GM12878 (cell line): ENCODE measurements at regions not wholly inside any gene's neighbourhood (a gene's known extent, or its start where the extent isn't known, plus 50 kb on each side); places are given as distances from the start of the nearest gene placed in this dataset.
A peak's percentile ranks its signal among the peaks of the same experiment; 100 is the strongest.
"Not testable (repeated sequence)": the region's sequence is repeated elsewhere in the genome, so short reads cannot be mapped to it uniquely, and the experiment has no call there.

Source experiments
- ATAC-seq: fragments of 200-7000 bp; cut with Tn5 transposase; 3 replicates; pipeline ENCODE4 v1.9.1; 2020; ENCODE audit warnings: mild to moderate bottlenecking, moderate library complexity
- BruUV-seq: library from RNA; stranded (reverse); fragments of 400-500 nt; replicated peaks from 2 replicates; lab custom pipeline; 2021; lab: Mats Ljungman, UMichigan
- CTCF ChIA-PET: fragments of 300-600 bp; sonication (Branson Sonifier 250); formaldehyde crosslinking; extraction: SDS; loops from one replicate; lab custom pipeline; 2021; ENCODE audit warnings: inconsistent platforms; lab: Yijun Ruan, JAX
- POLR2A ChIA-PET: fragments of 350-600 bp; formaldehyde crosslinking; extraction: SDS; loops from one replicate; lab custom pipeline; 2021; ENCODE audit warnings: inconsistent platforms; lab: Charles Lee
- RAD21 ChIA-PET: fragments of 300-600 bp; sonication (Branson Sonifier 250); formaldehyde crosslinking; loops from one replicate; lab custom pipeline; 2023; ENCODE audit warnings: antibody characterized with exemption; ENCODE audit not compliant: unreplicated experiment; lab: Charles Lee
- SMC1A ChIA-PET: fragments of 300-600 bp; sonication (Branson Sonifier 250); formaldehyde crosslinking; loops from one replicate; lab custom pipeline; 2023; ENCODE audit not compliant: unreplicated experiment, uncharacterized antibody; lab: Charles Lee
- DNase-seq: peaks from one replicate; pipeline ENCODE4 v3.0.0-alpha.2; 2011; ENCODE audit warnings: low read depth, low spot score
- FAIRE-seq: peaks from 3 replicates; lab custom pipeline; 2011; peaks lifted over from hg19 to GRCh38; lab: Jason Lieb, UNC
- H2AFZ ChIP-seq: 2 replicates; pipeline ENCODE4 v1.6.0; 2011; ENCODE audit warnings: low read depth, low read length, control low read depth; ENCODE audit not compliant: control insufficient read depth
- H3K27ac ChIP-seq: 2 replicates; pipeline ENCODE4 v1.5.1; 2011; ENCODE audit warnings: control low read depth; ENCODE audit not compliant: control insufficient read depth, insufficient read depth
- H3K27me3 ChIP-seq, 2 experiments: replicated peaks in 1 of 2; 2 replicates each; pipeline versions ENCODE4 v1.6.0 to v1.6.1; 2011; ENCODE audit warnings: low read length in 1 of 2; ENCODE audit not compliant: control insufficient read depth in 2 of 2, insufficient read depth in 2 of 2
- H3K36me3 ChIP-seq, 2 experiments: 2 replicates each; pipeline ENCODE4 v1.5.1; 2011; ENCODE audit warnings: low read length in 1 of 2; ENCODE audit not compliant: control insufficient read depth in 2 of 2, insufficient read depth in 2 of 2
- H3K4me1 ChIP-seq: 2 replicates; pipeline ENCODE4 v1.6.1; 2011; ENCODE audit warnings: mild to moderate bottlenecking, low read length, moderate library complexity, mixed read lengths; ENCODE audit not compliant: control insufficient read depth, insufficient read depth
- H3K4me2 ChIP-seq: 2 replicates; pipeline ENCODE4 v1.6.0; 2011; ENCODE audit warnings: control low read depth; ENCODE audit not compliant: control insufficient read depth, insufficient read depth
- H3K4me3 ChIP-seq: fragments of 200-600 bp; sonication (generic); 2 replicates; pipeline ENCODE4 v1.5.1; 2016
- H3K79me2 ChIP-seq: 2 replicates; pipeline ENCODE4 v1.6.0; 2011; ENCODE audit warnings: low read length; ENCODE audit not compliant: control insufficient read depth, insufficient read depth
- H3K9ac ChIP-seq: 2 replicates; pipeline ENCODE4 v1.8.0; 2011; ENCODE audit warnings: low read length, control low read depth, mixed read lengths; ENCODE audit not compliant: control insufficient read depth, insufficient read depth
- H3K9me3 ChIP-seq: replicated peaks from 3 replicates; pipeline ENCODE4 v1.5.1; 2011; ENCODE audit warnings: mild to moderate bottlenecking, low read length; ENCODE audit not compliant: control insufficient read depth, insufficient read depth
- H4K20me1 ChIP-seq: 2 replicates; pipeline ENCODE4 v1.6.0; 2011; ENCODE audit not compliant: control insufficient read depth, insufficient read depth
- HCFC1 ChIP-seq: fragments of 150-350 bp; IDR thresholded peaks from 2 replicates; pipeline ENCODE4 v1.6.1; 2014; ENCODE audit warnings: low read length
- RB1 ChIP-seq: fragments of 450-650 bp; formaldehyde crosslinking; IDR thresholded peaks from 2 replicates; pipeline ENCODE4 v1.6.1; 2017; ENCODE audit warnings: mild to moderate bottlenecking, borderline replicate concordance
- SIX5 ChIP-seq: IDR thresholded peaks from 2 replicates; pipeline ENCODE4 v1.6.1; 2011; ENCODE audit warnings: mild to moderate bottlenecking, low read depth, low read length, moderate library complexity; ENCODE audit not compliant: severe bottlenecking
- YY1 ChIP-seq: IDR thresholded peaks from 2 replicates; pipeline ENCODE4 v1.6.1; 2011; ENCODE audit warnings: low read depth, mild to moderate bottlenecking, low read length
- WGBS: methylation state at CpG from one replicate; pipeline ENCODE4 v1.1.6; 2016; ENCODE audit warnings: low lambda C conversion rate; ENCODE audit not compliant: insufficient replicate concordance, insufficient coverage; ENCODE audit errors: missing lambda C conversion rate; 5-methylcytosine and 5-hydroxymethylcytosine counted together
- in situ Hi-C: fragments of 300-500 bp; cut with MboI; formaldehyde crosslinking; loops from 9 replicates; pipeline ENCODE4 v1.14.3; 2018; ENCODE audit warnings: mixed read lengths
- intact Hi-C: fragments of 100-400 bp; cut with micrococcal nuclease; formaldehyde crosslinking; loops from one replicate; pipeline ENCODE4 v1.14.2; 2022; ENCODE audit not compliant: unreplicated experiment

DNA sequence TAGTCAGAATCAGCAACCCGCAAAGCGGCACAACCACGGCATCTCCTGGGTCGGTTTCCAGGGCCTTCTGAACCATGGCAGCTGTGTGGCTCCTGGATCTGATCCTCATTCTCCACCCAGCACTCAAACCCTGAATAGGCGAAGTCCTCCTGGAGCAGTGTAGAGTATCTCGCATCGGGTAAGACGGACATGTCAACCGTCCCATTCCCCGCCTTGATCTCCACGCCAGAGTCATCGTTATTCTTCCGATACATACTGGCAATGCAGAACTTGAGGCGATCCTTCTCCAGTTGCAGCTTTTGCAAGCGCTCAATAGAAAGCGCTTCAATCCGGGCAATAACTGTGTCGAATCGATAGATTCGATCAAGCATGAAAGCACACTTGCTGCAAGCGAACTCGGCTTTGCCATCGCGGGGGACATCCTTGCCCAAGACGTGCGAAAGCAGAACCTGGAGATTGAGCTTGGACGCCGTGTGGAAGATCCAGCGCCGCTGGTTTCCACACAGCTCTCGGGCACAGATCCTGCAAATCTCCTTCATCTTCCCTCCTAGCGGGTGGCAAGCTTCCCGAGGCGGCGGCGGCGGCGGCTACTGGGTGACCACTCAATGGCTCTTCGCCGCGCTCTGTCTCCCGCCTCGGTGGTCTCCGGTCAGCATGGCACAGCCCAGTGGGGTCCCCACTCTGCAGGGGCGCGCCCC is 142.9 kb downstream of the NBPF8 start:
- H4K20me1 ChIP-seq, RAD21 ChIA-PET, SMC1A ChIA-PET, H3K9me3 ChIP-seq, H3K9ac ChIP-seq, in situ Hi-C loops, H3K27ac ChIP-seq, BruUV-seq, H3K4me1 ChIP-seq, H3K27me3 ChIP-seq, H3K79me2 ChIP-seq, intact Hi-C loops, H3K36me3 ChIP-seq, FAIRE-seq, DNase-seq, POLR2A ChIA-PET, CTCF ChIA-PET: not testable (repeated sequence)
- Histone ChIP-seq H3K4me2 (peak overlapping the region; percentile 42; the same call in 1 of the 2 replicates), H2AFZ (peak overlapping the region; percentile 63; the same call in 1 of the 2 replicates), H3K4me3 (peak overlapping the region; percentile 60; the same call in 1 of the 2 replicates)
- WGBS, result 1% methylated on average over 16 of the region's 46 CpGs
- peak; percentile 4; the same call in 2 of the 3 replicates for ATAC-seq

DNA sequence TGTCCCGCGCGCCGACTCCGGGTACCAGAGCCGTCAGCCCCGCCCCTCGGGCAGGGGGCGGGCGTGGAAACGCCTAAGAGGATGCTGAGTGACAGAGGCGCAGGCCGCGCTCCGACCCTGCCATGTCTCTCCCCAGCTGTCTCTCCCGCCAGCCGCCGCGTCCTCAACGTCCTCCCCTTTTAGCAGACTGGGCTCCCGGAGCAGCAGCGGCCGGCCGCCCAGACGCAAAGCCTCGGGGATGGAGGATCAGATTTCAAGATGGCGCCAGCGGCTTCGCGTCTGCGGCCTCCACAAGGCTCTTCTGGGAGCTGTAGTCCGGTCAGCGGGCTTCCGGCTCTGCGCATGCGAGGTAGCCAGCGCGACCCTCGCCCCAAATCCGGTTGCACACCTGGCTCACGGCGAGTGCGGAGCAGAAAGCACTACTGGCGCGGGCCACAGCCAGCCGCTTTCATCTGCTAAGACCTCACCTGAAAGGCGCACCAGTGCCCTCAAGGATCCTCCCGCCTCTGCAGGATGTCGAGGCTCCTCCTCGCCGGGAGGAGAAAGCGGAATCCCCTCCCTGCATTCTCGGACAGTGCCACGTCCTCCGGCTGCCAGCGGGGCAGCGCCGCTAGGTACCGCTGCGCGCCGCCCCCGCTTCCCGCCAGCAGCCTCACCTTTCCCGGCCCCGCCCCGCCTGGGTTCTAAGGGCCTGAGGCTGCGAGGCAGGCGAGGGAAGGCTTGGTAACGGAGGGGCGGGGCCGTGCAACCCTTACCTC is 143.6 kb downstream of the NBPF8 start:
- SMC1A ChIA-PET, result not testable (repeated sequence)

DNA sequence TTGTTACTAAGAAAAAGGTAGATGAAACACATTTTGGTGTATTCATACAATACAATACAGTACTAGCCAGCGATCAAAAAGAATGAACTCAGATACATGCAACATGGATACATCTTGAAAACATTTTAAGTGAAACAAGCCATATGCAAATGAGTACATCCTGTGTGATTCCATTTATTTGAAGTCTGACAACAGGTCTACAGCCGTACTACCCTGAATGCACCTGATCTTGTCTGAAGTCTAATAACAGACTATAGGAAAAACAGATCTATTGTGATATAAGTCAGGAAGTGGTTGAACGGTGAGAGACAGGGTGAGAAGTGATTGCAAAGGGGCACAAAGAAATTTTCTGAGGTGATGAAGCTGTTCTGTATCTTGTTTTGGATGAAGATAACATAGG is 146.9 kb downstream of the NBPF8 start:
- peak; percentile 3; the same call in 2 of the 3 replicates for ATAC-seq
- H3K79me2 ChIP-seq, H3K4me2 ChIP-seq, H3K27me3 ChIP-seq, H3K9me3 ChIP-seq, H2AFZ ChIP-seq, H3K9ac ChIP-seq, H3K36me3 ChIP-seq, CTCF ChIA-PET, FAIRE-seq, H3K4me3 ChIP-seq, H3K4me1 ChIP-seq, RAD21 ChIA-PET, SMC1A ChIA-PET, BruUV-seq, H4K20me1 ChIP-seq, POLR2A ChIA-PET, H3K27ac ChIP-seq, DNase-seq, intact Hi-C loops, in situ Hi-C loops: not testable (repeated sequence)
- WGBS, result 13% methylated on average over 3 of the region's 3 CpGs

More for the DNA sequence above, 143.6 kb downstream of the NBPF8 start:
- CTCF ChIA-PET, H3K9ac ChIP-seq, H3K36me3 ChIP-seq, BruUV-seq, H3K27ac ChIP-seq, POLR2A ChIA-PET, DNase-seq, FAIRE-seq, H4K20me1 ChIP-seq, intact Hi-C loops, H3K27me3 ChIP-seq, H3K4me1 ChIP-seq, H3K9me3 ChIP-seq, in situ Hi-C loops, RAD21 ChIA-PET, H3K79me2 ChIP-seq: not testable (repeated sequence)
- peak; percentile 91 for ATAC-seq
- WGBS, result under 1% methylated on average over 23 of the region's 72 CpGs
- Histone ChIP-seq H3K4me2 (peak overlapping the region; percentile 33; the same call in 1 of the 2 replicates), H3K4me3 (peak overlapping the region; percentile 58; the same call in 1 of the 2 replicates), H2AFZ (peak overlapping the region; percentile 80)
- TF ChIP-seq SIX5 (peak; percentile 24), RB1 (peak; percentile 65; the same call in 1 of the 2 replicates), YY1 (0 out of 2 replicates have a peak, but pooled peaks have one; percentile 21), HCFC1 (peak; percentile 31; the same call in 1 of the 2 replicates)
